ENCODE measurements at regions not wholly inside any gene's neighbourhood (a gene's known extent, or its start where the extent isn't known, plus 50 kb on each side); places are given as distances from the start of the nearest gene placed in this dataset.

DNA sequence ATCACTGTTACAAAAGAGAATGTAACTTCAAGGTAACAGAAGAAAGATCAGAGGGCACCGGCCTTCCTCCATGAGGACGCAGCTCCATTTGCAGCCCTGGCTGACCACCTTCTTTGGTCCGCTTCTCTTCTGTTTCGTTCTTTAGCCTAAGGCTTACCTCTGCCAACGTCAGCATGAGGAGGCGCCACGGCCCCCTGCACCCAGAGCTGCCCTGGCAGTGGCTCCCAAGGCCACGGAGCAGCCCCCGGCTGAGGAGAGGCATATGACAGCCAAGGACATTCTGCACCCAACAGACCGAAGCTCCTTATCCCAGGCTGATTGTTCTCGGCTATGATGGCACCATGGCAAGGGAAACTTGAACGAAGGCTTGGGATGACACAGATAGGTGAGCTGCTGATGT lies 250.3 kb downstream of the TOMM20 start:
- H3K4me3 ChIP-seq (ENCODE audit: low read length): no peak overlapping the region
- DNase-seq (ENCODE audit: low read depth): no peak
- TF ChIP-seq, protein P1, sequence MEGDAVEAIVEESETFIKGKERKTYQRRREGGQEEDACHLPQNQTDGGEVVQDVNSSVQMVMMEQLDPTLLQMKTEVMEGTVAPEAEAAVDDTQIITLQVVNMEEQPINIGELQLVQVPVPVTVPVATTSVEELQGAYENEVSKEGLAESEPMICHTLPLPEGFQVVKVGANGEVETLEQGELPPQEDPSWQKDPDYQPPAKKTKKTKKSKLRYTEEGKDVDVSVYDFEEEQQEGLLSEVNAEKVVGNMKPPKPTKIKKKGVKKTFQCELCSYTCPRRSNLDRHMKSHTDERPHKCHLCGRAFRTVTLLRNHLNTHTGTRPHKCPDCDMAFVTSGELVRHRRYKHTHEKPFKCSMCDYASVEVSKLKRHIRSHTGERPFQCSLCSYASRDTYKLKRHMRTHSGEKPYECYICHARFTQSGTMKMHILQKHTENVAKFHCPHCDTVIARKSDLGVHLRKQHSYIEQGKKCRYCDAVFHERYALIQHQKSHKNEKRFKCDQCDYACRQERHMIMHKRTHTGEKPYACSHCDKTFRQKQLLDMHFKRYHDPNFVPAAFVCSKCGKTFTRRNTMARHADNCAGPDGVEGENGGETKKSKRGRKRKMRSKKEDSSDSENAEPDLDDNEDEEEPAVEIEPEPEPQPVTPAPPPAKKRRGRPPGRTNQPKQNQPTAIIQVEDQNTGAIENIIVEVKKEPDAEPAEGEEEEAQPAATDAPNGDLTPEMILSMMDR (conservative IDR thresholded peaks at IDR 0.05; ENCODE audit: low read depth, low read length): no peak

DNA sequence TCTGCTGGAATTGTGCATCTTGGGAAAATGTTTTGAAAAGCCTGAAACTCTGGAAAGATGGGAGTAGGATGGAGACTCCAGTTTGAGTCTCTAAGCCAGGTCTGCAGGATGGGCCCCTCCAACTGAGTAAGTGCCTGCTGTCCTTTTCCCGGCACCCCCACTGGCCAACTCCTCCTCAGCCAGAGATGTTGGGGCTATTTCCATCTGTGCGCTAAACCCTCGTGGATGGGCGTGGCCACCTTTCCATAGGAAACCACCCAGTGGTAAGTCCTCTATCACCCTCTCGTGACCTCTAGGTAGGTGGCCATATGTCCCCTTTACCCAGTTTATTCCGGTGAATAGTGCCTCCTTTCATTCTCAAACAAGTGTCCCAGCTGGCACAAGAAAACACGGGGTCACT lies 250.9 kb downstream of the TOMM20 start:
- H3K4me3 ChIP-seq (ENCODE audit: low read length): no peak overlapping the region
- DNase-seq (ENCODE audit: low read depth): no peak
- TF ChIP-seq, protein P1 (conservative IDR thresholded peaks at IDR 0.05; ENCODE audit: low read depth, low read length): no peak

DNA sequence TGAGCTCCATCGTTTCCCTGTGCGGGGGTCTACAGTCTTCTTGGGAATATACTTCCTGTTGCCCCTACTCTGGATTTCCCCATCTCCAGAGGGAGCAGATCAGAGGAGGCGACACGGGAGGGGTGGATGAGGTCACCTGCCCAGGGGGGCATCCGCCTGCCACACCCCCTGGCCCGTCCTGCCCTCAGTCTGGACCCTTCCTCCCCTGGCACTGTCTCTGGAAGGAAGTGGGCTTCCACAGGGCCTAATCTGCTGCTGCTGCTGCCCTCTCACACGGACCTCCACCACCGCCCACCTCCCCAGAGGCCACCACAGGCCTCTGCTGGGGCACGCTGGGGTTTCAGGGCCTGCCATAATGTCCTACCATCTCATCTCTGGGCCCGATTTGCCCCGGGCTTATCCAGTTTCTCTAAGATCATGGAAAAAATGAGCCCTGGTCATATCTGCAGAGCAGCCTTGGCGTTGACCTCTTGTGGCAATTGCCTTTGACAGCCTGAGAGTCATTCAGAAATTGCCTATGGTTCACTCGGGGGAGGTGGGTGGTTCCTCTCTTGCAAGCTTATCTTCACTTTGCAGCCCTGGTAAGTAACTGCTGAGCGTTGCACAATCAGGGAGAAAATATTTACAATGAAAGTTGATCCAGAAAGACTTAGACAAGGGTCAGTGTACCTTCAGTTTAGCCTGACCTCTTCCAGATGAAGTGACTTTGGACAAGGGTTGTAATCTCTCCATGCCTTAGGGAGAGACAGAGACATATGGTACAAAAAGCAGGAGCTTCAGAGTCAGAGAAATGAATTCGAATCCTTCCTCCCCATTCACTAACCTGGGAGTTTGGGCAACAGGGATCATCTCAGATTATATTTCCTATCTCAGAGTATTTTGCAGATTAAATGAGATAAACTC lies 252.4 kb downstream of the TOMM20 start:
- peak; percentile 46 for DNase-seq (ENCODE audit: low read depth)
- no peak overlapping the region for H3K4me3 ChIP-seq (ENCODE audit: low read length)
- TF ChIP-seq, protein P1 (conservative IDR thresholded peaks at IDR 0.05; ENCODE audit: low read depth, low read length): no peak

DNA sequence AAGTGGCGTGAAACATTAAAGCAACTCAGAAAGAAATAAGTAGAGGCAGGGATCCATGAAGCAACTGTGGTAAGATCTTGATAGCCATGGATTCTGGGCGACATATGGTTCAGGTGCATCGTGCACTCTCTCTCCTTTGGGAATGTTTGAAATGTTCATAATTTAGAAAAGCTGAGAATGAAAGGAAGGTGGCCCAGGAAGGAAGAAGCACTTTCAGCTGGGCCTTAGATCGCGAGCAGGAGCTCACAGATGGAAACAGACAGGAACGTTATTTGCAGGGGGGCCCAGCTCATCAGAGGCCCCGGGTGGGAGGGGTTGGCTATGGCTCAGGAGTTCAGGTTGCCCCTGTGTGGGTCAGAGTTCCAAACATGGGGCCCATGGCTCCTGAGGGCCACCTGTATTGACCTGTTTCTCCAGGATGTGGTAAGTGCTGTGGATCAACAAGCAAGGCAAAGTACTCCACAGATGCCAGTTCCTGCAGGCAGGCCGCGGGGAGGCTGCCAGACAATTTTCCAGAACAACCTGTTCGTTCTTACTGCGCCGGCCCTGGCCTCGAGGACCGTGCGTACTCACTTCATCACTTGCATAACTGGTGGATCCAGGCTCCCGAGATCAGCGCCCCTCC lies 253.2 kb downstream of the TOMM20 start:
- no peak overlapping the region for H3K4me3 ChIP-seq (ENCODE audit: low read length)
- no peak for DNase-seq (ENCODE audit: low read depth)
- TF ChIP-seq, protein P1 (conservative IDR thresholded peaks at IDR 0.05; ENCODE audit: low read depth, low read length): no peak

DNA sequence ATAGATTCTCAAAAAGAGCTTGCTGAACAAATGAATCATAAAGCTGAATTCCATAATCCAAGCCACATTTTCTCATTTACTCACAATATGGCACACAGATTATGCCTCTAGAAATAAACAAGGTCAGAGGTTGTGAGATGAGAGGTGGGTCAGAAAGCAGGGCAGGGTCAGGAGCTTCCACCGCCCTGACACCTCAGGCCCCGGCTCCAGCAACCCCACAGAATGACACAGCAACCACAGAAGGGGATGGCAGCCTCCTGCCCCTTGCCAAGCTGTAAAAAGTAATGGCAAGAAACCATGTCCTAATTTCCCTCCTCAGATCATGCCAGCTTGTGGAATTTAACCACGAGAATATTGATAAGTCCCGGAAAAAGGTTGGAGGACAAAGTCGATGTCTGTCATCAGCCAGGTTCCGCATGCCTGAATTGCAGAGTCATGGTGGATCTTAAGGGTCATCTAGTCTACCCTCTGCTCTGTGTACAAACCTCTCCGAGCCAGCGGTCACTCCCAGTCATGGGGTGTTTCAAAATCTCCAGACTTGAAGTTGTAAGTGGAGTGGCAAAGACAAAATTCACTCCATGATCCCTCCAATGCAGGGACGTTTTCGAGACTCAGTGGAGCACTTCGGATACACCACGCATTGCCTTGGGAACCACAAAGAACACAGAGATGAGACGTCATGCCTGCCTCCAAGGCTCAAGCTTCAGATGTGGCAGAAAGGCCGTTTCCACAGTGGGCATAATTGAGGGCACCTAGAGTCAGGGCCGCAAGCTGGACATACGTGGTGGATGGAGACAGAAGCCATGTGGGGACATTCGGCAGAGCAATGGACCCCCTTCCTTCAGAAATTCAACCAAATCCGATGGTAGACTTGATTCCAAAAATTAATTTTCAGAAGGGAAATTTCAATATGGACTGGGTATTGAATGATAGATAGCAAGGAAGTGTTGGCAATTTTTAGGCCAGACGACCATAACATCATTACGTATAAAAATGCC lies 254.0 kb downstream of the TOMM20 start:
- H3K4me3 ChIP-seq (ENCODE audit: low read length): no peak overlapping the region
- TF ChIP-seq, protein P1 (conservative IDR thresholded peaks at IDR 0.05; ENCODE audit: low read depth, low read length): no peak
- DNase-seq (ENCODE audit: low read depth): no peak

DNA sequence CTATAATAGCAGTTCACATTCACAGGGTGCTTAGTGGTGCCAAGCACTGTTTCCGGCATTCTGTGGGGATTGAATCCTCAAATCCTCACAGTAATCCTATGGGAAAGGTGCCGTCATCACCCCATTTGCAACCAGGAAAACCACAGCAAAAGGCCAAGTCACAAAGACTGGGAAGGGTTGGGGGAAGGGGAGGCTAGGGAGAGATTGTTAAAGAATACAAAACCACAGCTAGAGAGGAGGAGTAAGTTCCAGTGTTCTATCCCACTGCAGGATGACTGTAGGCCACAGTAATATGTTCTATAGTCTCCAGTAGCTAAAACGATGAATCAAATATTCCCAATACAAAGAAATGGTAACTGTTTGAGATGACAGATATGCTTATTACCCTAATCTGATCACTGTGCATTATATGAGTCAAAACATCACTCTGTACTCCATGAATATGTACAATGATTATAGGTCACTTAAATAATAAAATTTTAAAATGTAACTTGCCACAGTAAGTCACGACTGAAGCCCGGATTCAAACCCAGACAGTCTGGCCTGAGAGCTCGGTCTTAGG lies 256.8 kb downstream of the TOMM20 start:
- DNase-seq (ENCODE audit: low read depth): peak; percentile 98
- H3K4me3 ChIP-seq (ENCODE audit: low read length): no peak overlapping the region
- TF ChIP-seq, protein P1 (conservative IDR thresholded peaks at IDR 0.05; ENCODE audit: low read depth, low read length): no peak

All from retinal pigment epithelial cell (primary cell).